GM18520 (cell line): ENCODE measurements at regions not wholly inside any gene's neighbourhood (a gene's known extent, or its start where the extent isn't known, plus 50 kb on each side); places are given as distances from the start of the nearest gene placed in this dataset.
A peak's percentile ranks its signal among the peaks of the same experiment; 100 is the strongest.

Experiments
- ATAC-seq: cut with Tn5 transposase; IDR thresholded peaks from one replicate; pipeline ENCODE4 v1.9.1; 2021; ENCODE audit not compliant: unreplicated experiment

- ATAC-seq, result no peak
Measured at GRCh38 chr12:21993438-21993981, 52.3 kb upstream of the ABCC9 start.

DNA sequence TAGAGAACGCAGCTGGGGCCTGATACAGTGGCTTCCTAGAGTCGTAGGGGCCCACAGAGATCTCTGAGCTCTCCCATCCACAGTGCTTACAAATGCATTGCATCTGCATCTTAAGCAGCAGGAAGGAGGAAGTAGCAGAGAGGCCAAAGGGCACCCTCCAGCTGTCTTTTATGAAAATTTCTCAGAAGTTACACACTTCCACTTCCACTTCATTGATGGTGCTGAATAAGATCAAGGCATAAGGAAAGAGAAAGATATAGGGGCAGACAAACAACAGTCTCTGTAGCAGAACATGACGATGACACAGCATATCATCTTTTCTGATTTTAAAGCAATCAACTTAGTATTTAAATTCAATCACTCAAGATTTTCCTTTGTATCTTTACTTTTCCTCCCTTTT lies 51.6 kb upstream of the ABCC9 start:
- ATAC-seq, result peak; percentile 79

DNA sequence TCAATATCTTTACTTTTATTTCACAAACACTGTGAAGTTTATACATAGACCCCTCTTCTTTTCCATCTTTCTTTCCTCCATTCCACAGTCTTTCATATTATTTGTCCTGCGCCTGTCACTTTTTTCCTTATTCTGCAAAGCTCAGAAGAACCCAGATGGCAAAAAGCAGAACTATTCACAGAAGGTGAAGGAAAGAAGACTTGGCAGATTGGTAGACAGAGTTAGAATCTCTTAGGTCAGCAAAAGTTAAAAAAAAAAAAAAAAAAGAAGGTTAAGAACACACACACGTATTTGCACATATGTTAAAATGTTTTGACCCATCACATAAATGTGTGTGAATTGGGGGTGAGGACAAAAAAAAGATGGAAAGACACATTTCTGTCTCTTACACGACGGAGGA lies 50.3 kb upstream of the ABCC9 start:
- no peak for ATAC-seq
